HG02798 (cell line): ENCODE measurements at regions not wholly inside any gene's neighbourhood (a gene's known extent, or its start where the extent isn't known, plus 50 kb on each side); places are given as distances from the start of the nearest gene placed in this dataset.
"Not testable (repeated sequence)": the region's sequence is repeated elsewhere in the genome, so short reads cannot be mapped to it uniquely, and the experiment has no call there.

ENCODE experiments used
- ATAC-seq: cut with Tn5 transposase; IDR thresholded peaks from one replicate; pipeline ENCODE4 v1.9.1; 2021; ENCODE audit warnings: mild to moderate bottlenecking; ENCODE audit not compliant: unreplicated experiment, poor library complexity

GRCh38 chr11:98736833-98737232 is 283.9 kb upstream of the CNTN5 start:
- no peak for ATAC-seq

GRCh38 chr11:98740321-98740720 is 280.4 kb upstream of the CNTN5 start:
- no peak for ATAC-seq

GRCh38 chr11:98763446-98763845 is 257.3 kb upstream of the CNTN5 start:
- not testable (repeated sequence) for ATAC-seq

- no peak for ATAC-seq
Observed at GRCh38 chr11:98766903-98767302, 253.8 kb upstream of the CNTN5 start.

- ATAC-seq = not testable (repeated sequence)
Observed at GRCh38 chr11:98770046-98770445, 250.7 kb upstream of the CNTN5 start.

GRCh38 chr11:98771791-98772190 is 249.0 kb upstream of the CNTN5 start:
- ATAC-seq = no peak

- ATAC-seq = no peak
Observed at GRCh38 chr11:98772893-98773292, 247.9 kb upstream of the CNTN5 start.

GRCh38 chr11:98793276-98793675 is 227.5 kb upstream of the CNTN5 start:
- no peak for ATAC-seq

GRCh38 chr11:98798333-98798732 is 222.4 kb upstream of the CNTN5 start:
- no peak for ATAC-seq

GRCh38 chr11:98800696-98801095 is 220.1 kb upstream of the CNTN5 start:
- no peak for ATAC-seq

GRCh38 chr11:98828986-98829708 is 191.6 kb upstream of the CNTN5 start:
- ATAC-seq = no peak

GRCh38 chr11:98829971-98830370 is 190.8 kb upstream of the CNTN5 start:
- ATAC-seq = no peak

- ATAC-seq = no peak
Observed at GRCh38 chr11:98834776-98835175, 186.0 kb upstream of the CNTN5 start.

- no peak for ATAC-seq
Observed at GRCh38 chr11:98835335-98835734, 185.4 kb upstream of the CNTN5 start.

- ATAC-seq = no peak
Observed at GRCh38 chr11:98836156-98836555, 184.6 kb upstream of the CNTN5 start.

GRCh38 chr11:98842187-98842586 is 178.6 kb upstream of the CNTN5 start:
- ATAC-seq = no peak

- ATAC-seq = no peak
Observed at GRCh38 chr11:98862169-98862568, 158.6 kb upstream of the CNTN5 start.

- ATAC-seq = no peak
Observed at GRCh38 chr11:98871690-98872089, 149.1 kb upstream of the CNTN5 start.

- ATAC-seq = no peak
Observed at GRCh38 chr11:98874050-98874449, 146.7 kb upstream of the CNTN5 start.

GRCh38 chr11:98895936-98896335 is 124.8 kb upstream of the CNTN5 start:
- no peak for ATAC-seq

- no peak for ATAC-seq
Observed at GRCh38 chr11:98940913-98941312, 79.8 kb upstream of the CNTN5 start.

- ATAC-seq = no peak
Observed at GRCh38 chr11:98944461-98944860, 76.3 kb upstream of the CNTN5 start.

GRCh38 chr11:98952107-98952506 is 68.6 kb upstream of the CNTN5 start:
- ATAC-seq = no peak
